ENCODE measurements at regions not wholly inside any gene's neighbourhood (a gene's known extent, or its start where the extent isn't known, plus 50 kb on each side); places are given as distances from the start of the nearest gene placed in this dataset.

GRCh38 chr3:72254483-72254882, 469.5 kb upstream of the PROK2 start:
- no peak overlapping the region for H3K27ac ChIP-seq (ENCODE audit: low read depth)

More at GRCh38 chr3:72254483-72254882, 469.5 kb upstream of the PROK2 start:
- Histone ChIP-seq H3F3A (replicated peaks; ENCODE audit: low read depth) (no peaks in the 10 kb centered on the region), H3K9me2 (ENCODE audit: insufficient read depth) (peaks cover 6% of the 10 kb centered on the region; the same call in 1 of the 2 replicates), H3K36me3 (ENCODE audit: insufficient read depth) (no peaks in the 10 kb centered on the region), H3K4me3 (no peak overlapping the region), H2AFZ (no peak overlapping the region), H3K79me2 (replicated peaks; ENCODE audit: insufficient read depth) (no peaks in the 10 kb centered on the region), H4K20me1 (replicated peaks; ENCODE audit: insufficient read depth) (no peaks in the 10 kb centered on the region), H3K4me2 (no peak overlapping the region), H3K4me1 (ENCODE audit: insufficient read depth) (peaks cover 10% of the 10 kb centered on the region; the same call in 1 of the 2 replicates), H3K27me3 (ENCODE audit: insufficient read depth) (no peaks in the 10 kb centered on the region)
- Mint-ChIP-seq H3K4me1 (peaks cover 21% of the 10 kb centered on the region), H3K36me3 (ENCODE audit: low read depth) (peaks cover 10% of the 10 kb centered on the region; the same call in 2 of the 3 replicates), H3K4me3 (no peak overlapping the region), H3K9me3 (peaks cover 9% of the 10 kb centered on the region; the same call in 2 of the 3 replicates), H3K27me3 (ENCODE audit: insufficient read depth, low read depth, poor library complexity) (peaks cover 9% of the 10 kb centered on the region), H3K27ac (no peak overlapping the region)
- DNase-seq (ENCODE audit: low spot score) (no peak), ATAC-seq (no peak)
- TF ChIP-seq STAT1 (IDR thresholded peaks at IDR 0.05; ENCODE audit: unreplicated experiment) (no peak), ETS1 (IDR thresholded peaks at IDR 0.05) (no peak), EZH2phosphoT487 (IDR thresholded peaks at IDR 0.05; ENCODE audit: unreplicated experiment) (no peak), CREB1 (CRISPR knock-in tag; IDR thresholded peaks at IDR 0.05; ENCODE audit: low read depth) (no peak), REST (IDR thresholded peaks at IDR 0.05; ENCODE audit: unreplicated experiment) (no peak), EZH2 (IDR thresholded peaks at IDR 0.05; ENCODE audit: low read depth, unreplicated experiment) (no peak), ZNF331 (CRISPR knock-in tag; IDR thresholded peaks at IDR 0.05; ENCODE audit: low read depth) (no peak), ZNF462 (CRISPR knock-in tag; IDR thresholded peaks at IDR 0.05) (no peak), CTCF (conservative IDR thresholded peaks at IDR 0.05; ENCODE audit: low read depth in 2 of 2) (no peak), NANOG (IDR thresholded peaks at IDR 0.05; ENCODE audit: borderline replicate concordance) (no peak), JUNB (IDR thresholded peaks at IDR 0.05; ENCODE audit: unreplicated experiment) (no peak), POLR2AphosphoS5 (IDR thresholded peaks at IDR 0.05; ENCODE audit: low read depth) (no peak), ZNF114 (CRISPR knock-in tag; IDR thresholded peaks at IDR 0.05) (no peak)
